Inflammatory macrophage (primary cell): ENCODE measurements at regions not wholly inside any gene's neighbourhood (a gene's known extent, or its start where the extent isn't known, plus 50 kb on each side); places are given as distances from the start of the nearest gene placed in this dataset.
"Not testable (repeated sequence)": the region's sequence is repeated elsewhere in the genome, so short reads cannot be mapped to it uniquely, and the experiment has no call there.

ENCODE experiments used
- DNase-seq, 2 donors: peaks; one replicate each; pipeline ENCODE4 v3.0.0-alpha.2; 2020 to 2022

- DNase-seq: no peak
Measured at GRCh38 chr13:79187917-79188690, 218.0 kb downstream of the RBM26 start.

GRCh38 chr13:79185580-79185979, 220.5 kb downstream of the RBM26 start:
- DNase-seq: no peak

- no peak for DNase-seq
Measured at GRCh38 chr13:79183231-79183630, 222.8 kb downstream of the RBM26 start.

GRCh38 chr13:79173691-79174090, 232.4 kb downstream of the RBM26 start:
- DNase-seq: not testable (repeated sequence)

- DNase-seq: not testable (repeated sequence)
Measured at GRCh38 chr13:79172924-79173323, 233.1 kb downstream of the RBM26 start.

GRCh38 chr13:79171141-79172061, 234.7 kb downstream of the RBM26 start:
- DNase-seq: no peak

- no peak for DNase-seq
Measured at GRCh38 chr13:79160818-79161217, 245.2 kb downstream of the RBM26 start.

- no peak for DNase-seq
Measured at GRCh38 chr13:79155883-79156282, 250.2 kb downstream of the RBM26 start.

GRCh38 chr13:79149210-79149609, 256.8 kb downstream of the RBM26 start:
- DNase-seq: no peak

- no peak for DNase-seq
Measured at GRCh38 chr13:79141082-79141481, 265.0 kb downstream of the RBM26 start.

GRCh38 chr13:79128158-79128557, 277.9 kb downstream of the RBM26 start:
- no peak for DNase-seq

GRCh38 chr13:79126706-79127105, 279.3 kb downstream of the RBM26 start:
- no peak for DNase-seq

GRCh38 chr13:79124183-79124582, 281.9 kb downstream of the RBM26 start:
- DNase-seq: no peak

GRCh38 chr13:79121286-79121685, 284.8 kb downstream of the RBM26 start:
- no peak for DNase-seq

- DNase-seq: no peak
Measured at GRCh38 chr13:79119578-79120107, 286.4 kb downstream of the RBM26 start.

- DNase-seq: no peak
Measured at GRCh38 chr13:79112016-79112415, 294.0 kb downstream of the RBM26 start.

GRCh38 chr13:79108914-79109643, 297.0 kb downstream of the RBM26 start:
- DNase-seq: no peak

GRCh38 chr13:79098596-79098995, 307.5 kb downstream of the RBM26 start:
- DNase-seq: no peak

- DNase-seq: no peak
Measured at GRCh38 chr13:79097201-79097600, 308.9 kb downstream of the RBM26 start.

- no peak for DNase-seq
Measured at GRCh38 chr13:79096099-79096498, 310.0 kb downstream of the RBM26 start.

- DNase-seq: no peak
Measured at GRCh38 chr13:79090552-79091124, 315.4 kb downstream of the RBM26 start.

GRCh38 chr13:79084802-79085424, 321.1 kb downstream of the RBM26 start:
- no peak for DNase-seq
